ENCODE measurements at regions not wholly inside any gene's neighbourhood (a gene's known extent, or its start where the extent isn't known, plus 50 kb on each side); places are given as distances from the start of the nearest gene placed in this dataset.

DNA sequence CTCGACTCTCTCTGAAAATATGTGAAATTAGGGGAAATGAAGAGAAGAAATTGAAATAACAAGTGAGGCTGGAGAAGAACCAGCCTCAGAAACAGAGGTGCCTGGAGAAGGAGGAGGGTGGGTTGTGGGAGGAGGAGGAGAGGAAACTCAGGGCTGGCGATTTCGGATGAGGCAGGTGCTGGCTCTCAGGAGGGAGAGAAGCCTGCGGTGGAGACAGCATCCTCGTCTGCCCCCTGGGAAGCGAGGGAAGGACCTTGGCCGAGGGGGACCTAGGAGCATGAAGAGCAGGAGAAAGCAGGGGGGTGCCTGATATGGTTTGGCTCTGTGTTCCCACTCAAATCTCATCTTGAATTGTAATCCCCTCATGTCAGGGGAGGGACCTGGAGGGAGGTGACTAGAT lies 264.7 kb upstream of the TNRC6C start:
- no peaks in the 10 kb centered on the region for H3K36me3 ChIP-seq (ENCODE audit: low read depth)
- no peaks in the 10 kb centered on the region for H3K4me1 ChIP-seq (ENCODE audit: insufficient read depth, poor library complexity, severe bottlenecking)
- no peak overlapping the region for H3K27ac ChIP-seq (ENCODE audit: poor library complexity, severe bottlenecking)
- no peak for TF ChIP-seq CTCF (IDR thresholded peaks at IDR 0.05; ENCODE audit: poor library complexity, severe bottlenecking)
- no peaks in the 10 kb centered on the region for H3K9me3 ChIP-seq (ENCODE audit: severe bottlenecking)
- ATAC-seq (ENCODE audit: low read depth) (no peak), DNase-seq (ENCODE audit: low spot score) (no peak)
- H3K4me3 ChIP-seq (ENCODE audit: severe bottlenecking): no peak overlapping the region
- peaks cover 85% of the 10 kb centered on the region for H3K27me3 ChIP-seq (ENCODE audit: insufficient read depth, poor library complexity, severe bottlenecking)

DNA sequence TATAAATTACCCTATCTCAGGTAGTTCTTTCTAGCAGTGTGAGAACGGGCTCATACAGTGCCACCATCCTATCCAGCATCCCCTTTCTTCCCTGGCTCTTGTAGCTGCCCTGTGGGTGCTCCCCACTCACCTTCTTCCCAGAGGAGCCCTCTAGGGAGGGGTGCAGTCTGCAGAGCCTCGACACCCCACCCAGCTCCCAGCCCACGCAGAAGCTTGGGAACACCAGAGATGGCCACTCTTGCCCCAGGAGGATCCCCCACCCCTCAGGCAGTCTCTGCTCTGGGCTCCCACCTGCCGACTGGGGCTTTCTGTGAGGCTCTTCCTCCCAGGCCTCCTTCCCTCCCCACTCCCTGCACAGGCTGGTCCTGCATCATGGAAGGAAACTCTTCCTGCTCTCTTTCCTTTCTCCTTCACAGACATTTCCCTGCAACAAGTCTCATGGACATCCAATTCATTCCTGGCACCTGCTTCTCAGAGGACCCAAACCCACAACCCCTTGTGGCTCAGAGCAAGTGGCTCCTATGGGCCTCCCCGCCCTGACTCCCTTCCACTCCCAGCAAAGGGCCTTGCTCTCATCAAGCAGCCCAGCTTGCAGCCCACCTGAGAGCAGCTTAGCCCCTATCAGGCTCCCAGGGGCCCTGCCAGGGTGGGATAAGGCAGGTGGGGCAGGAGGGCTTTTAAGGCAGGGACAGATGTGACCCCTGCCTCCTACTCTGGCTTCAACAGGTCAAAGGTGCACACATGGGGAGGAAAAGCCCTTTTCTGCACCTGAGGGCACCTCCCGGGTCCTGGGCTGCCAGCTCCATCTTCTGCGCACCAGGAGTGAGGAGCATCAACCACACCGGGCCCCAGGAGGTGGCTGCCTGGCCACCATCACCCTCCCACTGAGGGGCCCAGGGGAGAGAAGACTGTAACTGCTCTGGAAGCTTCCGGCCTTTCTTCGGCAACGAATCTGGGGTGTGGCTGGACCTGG lies 263.8 kb upstream of the TNRC6C start:
- peaks cover 92% of the 10 kb centered on the region for H3K27me3 ChIP-seq (ENCODE audit: insufficient read depth, poor library complexity, severe bottlenecking)
- H3K9me3 ChIP-seq (ENCODE audit: severe bottlenecking): no peaks in the 10 kb centered on the region
- ATAC-seq (ENCODE audit: low read depth) (no peak), DNase-seq (ENCODE audit: low spot score) (no peak)
- no peak overlapping the region for H3K4me3 ChIP-seq (ENCODE audit: severe bottlenecking)
- TF ChIP-seq CTCF (IDR thresholded peaks at IDR 0.05; ENCODE audit: poor library complexity, severe bottlenecking): no peak
- no peak overlapping the region for H3K27ac ChIP-seq (ENCODE audit: poor library complexity, severe bottlenecking)
- H3K36me3 ChIP-seq (ENCODE audit: low read depth): no peaks in the 10 kb centered on the region
- no peaks in the 10 kb centered on the region for H3K4me1 ChIP-seq (ENCODE audit: insufficient read depth, poor library complexity, severe bottlenecking)

DNA sequence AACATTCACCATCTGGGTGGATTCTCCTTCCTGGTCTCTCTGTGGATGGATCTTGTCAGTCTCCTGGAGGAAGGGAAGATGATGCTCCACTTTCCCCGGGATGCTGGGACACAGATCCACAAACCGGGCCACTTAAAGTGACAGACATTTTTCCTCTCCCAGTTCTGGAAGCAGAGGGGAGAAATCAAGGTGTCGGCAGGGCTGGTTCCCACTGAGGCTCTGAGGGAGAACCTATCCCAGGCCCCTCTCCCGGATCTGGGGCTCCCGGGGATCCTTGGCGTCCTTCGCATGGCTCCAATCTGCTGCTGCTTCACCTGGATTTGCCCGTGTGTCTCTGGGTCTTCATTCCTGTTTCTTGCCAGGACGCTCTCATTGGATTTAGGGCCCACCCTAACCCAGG lies 263.1 kb upstream of the TNRC6C start:
- ATAC-seq (ENCODE audit: low read depth) (no peak), DNase-seq (ENCODE audit: low spot score) (no peak)
- no peaks in the 10 kb centered on the region for H3K9me3 ChIP-seq (ENCODE audit: severe bottlenecking)
- H3K36me3 ChIP-seq (ENCODE audit: low read depth): no peaks in the 10 kb centered on the region
- no peak overlapping the region for H3K27ac ChIP-seq (ENCODE audit: poor library complexity, severe bottlenecking)
- H3K27me3 ChIP-seq (ENCODE audit: insufficient read depth, poor library complexity, severe bottlenecking): peaks cover 90% of the 10 kb centered on the region
- H3K4me3 ChIP-seq (ENCODE audit: severe bottlenecking): no peak overlapping the region
- TF ChIP-seq CTCF (IDR thresholded peaks at IDR 0.05; ENCODE audit: poor library complexity, severe bottlenecking): no peak
- H3K4me1 ChIP-seq (ENCODE audit: insufficient read depth, poor library complexity, severe bottlenecking): no peaks in the 10 kb centered on the region

DNA sequence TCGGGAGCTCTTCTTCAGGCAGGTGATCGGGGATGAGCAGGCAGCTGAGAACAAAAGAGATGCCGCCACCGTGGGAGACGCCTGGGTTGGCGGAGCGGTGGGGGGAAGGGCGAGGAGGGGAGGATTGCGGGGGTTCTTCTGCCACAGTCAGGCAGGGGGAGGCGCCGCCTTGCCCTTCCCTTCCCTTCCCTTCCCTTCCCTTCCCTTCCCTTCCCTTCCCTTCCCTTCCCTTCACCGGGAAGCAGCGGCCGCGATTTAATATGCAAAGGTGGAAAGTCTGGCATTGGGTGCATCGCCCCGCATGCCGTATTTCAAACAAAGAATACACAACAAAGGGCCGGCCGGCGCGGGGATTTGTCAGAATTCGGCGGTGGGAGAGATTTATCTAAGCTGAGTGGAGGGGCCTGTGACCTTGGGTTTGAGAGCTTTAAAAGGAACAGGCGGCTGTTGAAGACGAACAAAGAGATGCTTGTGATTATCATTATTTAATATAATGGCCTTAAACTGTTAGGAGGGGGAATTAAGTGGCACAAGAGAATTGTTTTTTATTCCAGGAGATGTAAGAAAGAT lies 262.3 kb upstream of the TNRC6C start:
- no peaks in the 10 kb centered on the region for H3K36me3 ChIP-seq (ENCODE audit: low read depth)
- ATAC-seq (ENCODE audit: low read depth): no peak
- H3K27ac ChIP-seq (ENCODE audit: poor library complexity, severe bottlenecking): no peak overlapping the region
- no peaks in the 10 kb centered on the region for H3K4me1 ChIP-seq (ENCODE audit: insufficient read depth, poor library complexity, severe bottlenecking)
- no peak for DNase-seq (ENCODE audit: low spot score)
- H3K27me3 ChIP-seq (ENCODE audit: insufficient read depth, poor library complexity, severe bottlenecking): peaks cover 90% of the 10 kb centered on the region
- no peaks in the 10 kb centered on the region for H3K9me3 ChIP-seq (ENCODE audit: severe bottlenecking)
- H3K4me3 ChIP-seq (ENCODE audit: severe bottlenecking): no peak overlapping the region
- no peak for TF ChIP-seq CTCF (IDR thresholded peaks at IDR 0.05; ENCODE audit: poor library complexity, severe bottlenecking)

Data from RWPE2 (cell line).